ENCODE measurements at regions not wholly inside any gene's neighbourhood (a gene's known extent, or its start where the extent isn't known, plus 50 kb on each side); places are given as distances from the start of the nearest gene placed in this dataset.
"Not testable (repeated sequence)": the region's sequence is repeated elsewhere in the genome, so short reads cannot be mapped to it uniquely, and the experiment has no call there.

DNA sequence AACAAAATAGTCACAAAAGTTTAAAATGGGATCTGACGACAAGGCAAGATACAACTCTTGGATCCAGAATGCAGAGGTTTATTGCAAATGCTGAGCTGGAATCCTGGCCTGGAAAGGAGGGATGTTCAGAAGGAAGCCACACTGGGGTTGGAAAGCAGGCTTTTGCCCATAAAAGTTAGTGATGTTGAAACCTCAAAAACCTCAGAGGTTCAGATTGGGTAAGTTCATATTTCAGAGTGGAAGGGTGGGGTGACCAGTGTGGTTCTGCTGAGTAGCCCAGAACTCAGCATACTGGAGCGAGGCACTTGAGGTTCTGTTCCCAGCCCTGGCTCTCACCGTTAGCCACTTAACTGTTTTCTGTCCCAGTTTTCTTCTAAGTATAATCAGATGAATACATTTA lies 114.0 kb upstream of the OSTN start:
- Histone ChIP-seq H3K9me3 (ENCODE audit: low read length) (no peaks in the 10 kb centered on the region), H3K9ac (ENCODE audit: low read length) (no peak overlapping the region), H3K4me2 (ENCODE audit: low read length) (no peak overlapping the region), H3K9me2 (ENCODE audit: insufficient read depth, low read length) (no peaks in the 10 kb centered on the region), H3K36me3 (ENCODE audit: insufficient read depth, low read length) (no peaks in the 10 kb centered on the region), H3K27ac (ENCODE audit: low read length) (no peak overlapping the region), H3K27me3 (ENCODE audit: insufficient read depth, low read depth, low read length) (no peaks in the 10 kb centered on the region), H2AFZ (ENCODE audit: low read depth, low read length) (no peak overlapping the region), H3K4me3 (ENCODE audit: low read length) (no peak overlapping the region), H4K20me1 (ENCODE audit: insufficient read depth) (no peaks in the 10 kb centered on the region), H3F3A (ENCODE audit: insufficient read depth, low read length, poor library complexity, severe bottlenecking) (no peaks in the 10 kb centered on the region), H3K79me2 (replicated peaks; ENCODE audit: insufficient read depth, low read length) (no peaks in the 10 kb centered on the region)
- no peak for TF ChIP-seq EP300 (conservative IDR thresholded peaks at IDR 0.05; ENCODE audit: poor library complexity, severe bottlenecking)
- TF ChIP-seq RAD21 (conservative IDR thresholded peaks at IDR 0.05) = no peak
- no peak for TF ChIP-seq MXI1 (conservative IDR thresholded peaks at IDR 0.05; ENCODE audit: poor library complexity, severe bottlenecking)
- no peak for TF ChIP-seq SMC3 (conservative IDR thresholded peaks at IDR 0.05; ENCODE audit: poor library complexity)
- no peak for TF ChIP-seq TAF1 (IDR thresholded peaks at IDR 0.05; ENCODE audit: low read depth)
- no peak for TF ChIP-seq POLR2AphosphoS5 (IDR thresholded peaks at IDR 0.05)
- TF ChIP-seq, protein P1, sequence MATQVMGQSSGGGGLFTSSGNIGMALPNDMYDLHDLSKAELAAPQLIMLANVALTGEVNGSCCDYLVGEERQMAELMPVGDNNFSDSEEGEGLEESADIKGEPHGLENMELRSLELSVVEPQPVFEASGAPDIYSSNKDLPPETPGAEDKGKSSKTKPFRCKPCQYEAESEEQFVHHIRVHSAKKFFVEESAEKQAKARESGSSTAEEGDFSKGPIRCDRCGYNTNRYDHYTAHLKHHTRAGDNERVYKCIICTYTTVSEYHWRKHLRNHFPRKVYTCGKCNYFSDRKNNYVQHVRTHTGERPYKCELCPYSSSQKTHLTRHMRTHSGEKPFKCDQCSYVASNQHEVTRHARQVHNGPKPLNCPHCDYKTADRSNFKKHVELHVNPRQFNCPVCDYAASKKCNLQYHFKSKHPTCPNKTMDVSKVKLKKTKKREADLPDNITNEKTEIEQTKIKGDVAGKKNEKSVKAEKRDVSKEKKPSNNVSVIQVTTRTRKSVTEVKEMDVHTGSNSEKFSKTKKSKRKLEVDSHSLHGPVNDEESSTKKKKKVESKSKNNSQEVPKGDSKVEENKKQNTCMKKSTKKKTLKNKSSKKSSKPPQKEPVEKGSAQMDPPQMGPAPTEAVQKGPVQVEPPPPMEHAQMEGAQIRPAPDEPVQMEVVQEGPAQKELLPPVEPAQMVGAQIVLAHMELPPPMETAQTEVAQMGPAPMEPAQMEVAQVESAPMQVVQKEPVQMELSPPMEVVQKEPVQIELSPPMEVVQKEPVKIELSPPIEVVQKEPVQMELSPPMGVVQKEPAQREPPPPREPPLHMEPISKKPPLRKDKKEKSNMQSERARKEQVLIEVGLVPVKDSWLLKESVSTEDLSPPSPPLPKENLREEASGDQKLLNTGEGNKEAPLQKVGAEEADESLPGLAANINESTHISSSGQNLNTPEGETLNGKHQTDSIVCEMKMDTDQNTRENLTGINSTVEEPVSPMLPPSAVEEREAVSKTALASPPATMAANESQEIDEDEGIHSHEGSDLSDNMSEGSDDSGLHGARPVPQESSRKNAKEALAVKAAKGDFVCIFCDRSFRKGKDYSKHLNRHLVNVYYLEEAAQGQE (IDR thresholded peaks at IDR 0.05; ENCODE audit: borderline replicate concordance) = no peak
- TF ChIP-seq, protein P2, sequence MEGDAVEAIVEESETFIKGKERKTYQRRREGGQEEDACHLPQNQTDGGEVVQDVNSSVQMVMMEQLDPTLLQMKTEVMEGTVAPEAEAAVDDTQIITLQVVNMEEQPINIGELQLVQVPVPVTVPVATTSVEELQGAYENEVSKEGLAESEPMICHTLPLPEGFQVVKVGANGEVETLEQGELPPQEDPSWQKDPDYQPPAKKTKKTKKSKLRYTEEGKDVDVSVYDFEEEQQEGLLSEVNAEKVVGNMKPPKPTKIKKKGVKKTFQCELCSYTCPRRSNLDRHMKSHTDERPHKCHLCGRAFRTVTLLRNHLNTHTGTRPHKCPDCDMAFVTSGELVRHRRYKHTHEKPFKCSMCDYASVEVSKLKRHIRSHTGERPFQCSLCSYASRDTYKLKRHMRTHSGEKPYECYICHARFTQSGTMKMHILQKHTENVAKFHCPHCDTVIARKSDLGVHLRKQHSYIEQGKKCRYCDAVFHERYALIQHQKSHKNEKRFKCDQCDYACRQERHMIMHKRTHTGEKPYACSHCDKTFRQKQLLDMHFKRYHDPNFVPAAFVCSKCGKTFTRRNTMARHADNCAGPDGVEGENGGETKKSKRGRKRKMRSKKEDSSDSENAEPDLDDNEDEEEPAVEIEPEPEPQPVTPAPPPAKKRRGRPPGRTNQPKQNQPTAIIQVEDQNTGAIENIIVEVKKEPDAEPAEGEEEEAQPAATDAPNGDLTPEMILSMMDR (IDR thresholded peaks at IDR 0.05; ENCODE audit: poor library complexity, severe bottlenecking) = no peak

DNA sequence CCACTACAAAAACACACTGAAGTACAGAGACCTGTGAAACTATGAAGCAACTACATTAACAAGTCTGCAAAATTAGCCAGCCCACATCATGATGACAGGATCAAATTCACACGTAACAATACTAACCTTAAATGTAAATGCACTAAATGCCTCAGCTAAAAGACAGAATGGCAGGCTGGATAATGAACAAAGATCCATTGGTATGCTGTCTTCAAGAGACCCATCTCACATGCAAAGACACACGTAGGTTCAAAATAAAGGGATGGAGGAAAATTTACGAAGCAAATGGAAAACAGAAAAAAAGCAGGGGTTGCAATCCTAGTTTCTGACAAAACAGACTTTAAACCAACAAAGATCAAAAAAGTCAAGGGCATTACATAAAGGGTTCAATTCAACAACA lies 120.1 kb upstream of the OSTN start:
- not testable (repeated sequence) for H3K4me3 ChIP-seq (ENCODE audit: low read length); H2AFZ ChIP-seq (ENCODE audit: low read depth, low read length); H3K9me2 ChIP-seq (ENCODE audit: insufficient read depth, low read length); H3K27ac ChIP-seq (ENCODE audit: low read length); H3K27me3 ChIP-seq (ENCODE audit: insufficient read depth, low read depth, low read length); H3K9ac ChIP-seq (ENCODE audit: low read length); H4K20me1 ChIP-seq (ENCODE audit: insufficient read depth); H3K79me2 ChIP-seq (replicated peaks; ENCODE audit: insufficient read depth, low read length); H3K36me3 ChIP-seq (ENCODE audit: insufficient read depth, low read length); H3F3A ChIP-seq (ENCODE audit: insufficient read depth, low read length, poor library complexity, severe bottlenecking); H3K4me2 ChIP-seq (ENCODE audit: low read length); H3K9me3 ChIP-seq (ENCODE audit: low read length)

DNA sequence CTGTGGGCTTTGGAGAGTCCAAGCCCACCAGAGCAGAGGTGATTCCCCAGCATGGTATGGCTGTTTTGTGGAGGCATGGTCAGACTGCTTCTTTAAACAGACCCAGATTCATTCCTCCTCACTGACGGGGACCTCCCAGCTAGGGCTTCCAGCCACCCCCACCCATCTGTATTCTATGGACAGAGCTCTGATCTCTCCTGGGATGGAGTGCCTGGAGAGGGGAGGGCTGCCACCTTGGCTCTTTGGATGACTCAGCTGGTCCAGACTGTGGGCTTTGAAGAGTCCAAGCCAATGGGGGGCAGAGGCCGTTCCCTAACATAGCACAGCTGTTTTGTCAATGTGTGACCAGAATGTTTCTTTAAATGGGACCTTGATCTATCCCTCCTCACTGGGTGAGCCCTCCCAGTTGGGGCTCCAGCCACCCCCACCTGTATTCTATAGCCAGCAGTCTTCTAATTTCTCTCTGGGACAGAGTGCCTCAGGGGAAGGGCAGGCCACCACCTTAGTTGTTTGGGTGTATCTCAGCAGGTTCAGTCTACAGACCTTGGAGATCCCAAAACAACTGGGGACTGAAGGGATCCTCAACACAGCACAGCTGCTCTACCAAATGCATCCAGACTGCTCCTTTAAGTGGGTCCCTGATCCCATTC lies 122.0 kb upstream of the OSTN start:
- Histone ChIP-seq H3K36me3 (ENCODE audit: insufficient read depth, low read length) (no peaks in the 10 kb centered on the region), H3K27me3 (ENCODE audit: insufficient read depth, low read depth, low read length) (no peaks in the 10 kb centered on the region), H2AFZ (ENCODE audit: low read depth, low read length) (no peak overlapping the region), H3F3A (ENCODE audit: insufficient read depth, low read length, poor library complexity, severe bottlenecking) (no peaks in the 10 kb centered on the region), H3K9me3 (ENCODE audit: low read length) (no peaks in the 10 kb centered on the region), H3K79me2 (replicated peaks; ENCODE audit: insufficient read depth, low read length) (no peaks in the 10 kb centered on the region), H3K4me3 (ENCODE audit: low read length) (no peak overlapping the region), H3K4me2 (ENCODE audit: low read length) (no peak overlapping the region), H3K9ac (ENCODE audit: low read length) (no peak overlapping the region), H3K9me2 (ENCODE audit: insufficient read depth, low read length) (no peaks in the 10 kb centered on the region), H4K20me1 (ENCODE audit: insufficient read depth) (no peaks in the 10 kb centered on the region), H3K27ac (ENCODE audit: low read length) (no peak overlapping the region)
- no peak for TF ChIP-seq RAD21 (conservative IDR thresholded peaks at IDR 0.05)
- no peak for TF ChIP-seq EP300 (conservative IDR thresholded peaks at IDR 0.05; ENCODE audit: poor library complexity, severe bottlenecking)
- TF ChIP-seq, protein P1 (IDR thresholded peaks at IDR 0.05; ENCODE audit: borderline replicate concordance) = no peak

All from neural cell (in vitro differentiated cells).